WERI-Rb-1 (cell line): ENCODE measurements at regions not wholly inside any gene's neighbourhood (a gene's known extent, or its start where the extent isn't known, plus 50 kb on each side); places are given as distances from the start of the nearest gene placed in this dataset.
"Not testable (repeated sequence)": the region's sequence is repeated elsewhere in the genome, so short reads cannot be mapped to it uniquely, and the experiment has no call there.

Experiments used
- DNase-seq: peaks from one replicate; pipeline ENCODE4 v3.0.0-alpha.2; 2020
- H3K27ac ChIP-seq: fragments of 250-450 bp; sonication (Bioruptor Pico); 2 replicates; pipeline ENCODE4 v1.5.1; 2020; ENCODE audit warnings: mild to moderate bottlenecking, moderate library complexity
- H3K27me3 ChIP-seq: fragments of 250-450 bp; sonication (Bioruptor Pico); 2 replicates; pipeline ENCODE4 v1.5.1; 2021; ENCODE audit warnings: mild to moderate bottlenecking, low read depth, moderate library complexity; ENCODE audit not compliant: insufficient read depth, severe bottlenecking
- H3K36me3 ChIP-seq: fragments of 250-450 bp; sonication (Bioruptor Pico); 2 replicates; pipeline ENCODE4 v1.5.1; 2020; ENCODE audit warnings: mild to moderate bottlenecking, moderate library complexity
- H3K4me3 ChIP-seq: 2 replicates; pipeline ENCODE4 v1.5.1; 2011; ENCODE audit warnings: low read depth, mild to moderate bottlenecking, control low read depth, low read length
- H3K9me3 ChIP-seq: fragments of 250-450 bp; sonication (Bioruptor Pico); 2 replicates; pipeline ENCODE4 v1.5.1; 2021; ENCODE audit warnings: mild to moderate bottlenecking, moderate library complexity; ENCODE audit not compliant: severe bottlenecking
- CTCF ChIP-seq: IDR thresholded peaks from 2 replicates; pipeline ENCODE4 v1.5.1; 2011; ENCODE audit warnings: low read depth, mild to moderate bottlenecking, control low read depth, inconsistent platforms, low read length

GRCh38 chr2:236781933-236782816, 212.6 kb downstream of the ACKR3 start:
- no peak overlapping the region for H3K27ac ChIP-seq

GRCh38 chr2:236782938-236783337, 213.3 kb downstream of the ACKR3 start:
- no peaks in the 10 kb centered on the region for H3K9me3 ChIP-seq
- DNase-seq = no peak
- H3K27ac ChIP-seq = no peak overlapping the region
- no peaks in the 10 kb centered on the region for H3K36me3 ChIP-seq
- H3K27me3 ChIP-seq = no peaks in the 10 kb centered on the region
- no peak overlapping the region for H3K4me3 ChIP-seq
- TF ChIP-seq CTCF = no peak

More at GRCh38 chr2:236781933-236782816, 212.6 kb downstream of the ACKR3 start:
- no peak for DNase-seq
- no peaks in the 10 kb centered on the region for H3K27me3 ChIP-seq
- H3K9me3 ChIP-seq = no peaks in the 10 kb centered on the region
- H3K4me3 ChIP-seq = no peak overlapping the region
- TF ChIP-seq CTCF = no peak
- no peaks in the 10 kb centered on the region for H3K36me3 ChIP-seq

- no peak for DNase-seq
- Histone ChIP-seq H3K4me3 (no peak overlapping the region), H3K9me3 (no peaks in the 10 kb centered on the region), H3K27ac (no peak overlapping the region), H3K27me3 (no peaks in the 10 kb centered on the region), H3K36me3 (no peaks in the 10 kb centered on the region)
- TF ChIP-seq CTCF = no peak
Observed at GRCh38 chr2:236783417-236784020, 213.9 kb downstream of the ACKR3 start.

GRCh38 chr2:236785611-236786057, 216.0 kb downstream of the ACKR3 start:
- no peak for DNase-seq
- no peaks in the 10 kb centered on the region for H3K36me3 ChIP-seq
- H3K9me3 ChIP-seq = no peaks in the 10 kb centered on the region
- H3K4me3 ChIP-seq = no peak overlapping the region
- no peak overlapping the region for H3K27ac ChIP-seq
- H3K27me3 ChIP-seq = no peaks in the 10 kb centered on the region
- no peak for TF ChIP-seq CTCF

GRCh38 chr2:236786751-236787150, 217.1 kb downstream of the ACKR3 start:
- no peak overlapping the region for H3K27ac ChIP-seq
- no peaks in the 10 kb centered on the region for H3K27me3 ChIP-seq
- H3K4me3 ChIP-seq = no peak overlapping the region
- H3K36me3 ChIP-seq = no peaks in the 10 kb centered on the region
- no peaks in the 10 kb centered on the region for H3K9me3 ChIP-seq
- DNase-seq = no peak
- TF ChIP-seq CTCF = no peak

GRCh38 chr2:236787376-236787775, 217.8 kb downstream of the ACKR3 start:
- not testable (repeated sequence) for H3K27me3 ChIP-seq, DNase-seq, H3K4me3 ChIP-seq, H3K36me3 ChIP-seq, H3K9me3 ChIP-seq, H3K27ac ChIP-seq
